Fibroblast of mammary gland (primary cell): ENCODE measurements at regions not wholly inside any gene's neighbourhood (a gene's known extent, or its start where the extent isn't known, plus 50 kb on each side); places are given as distances from the start of the nearest gene placed in this dataset.

Experiments used
- DNase-seq: peaks from one replicate; pipeline ENCODE4 v3.0.0-alpha.2; 2010; ENCODE audit warnings: low read depth
- H3K4me3 ChIP-seq: 2 replicates; pipeline ENCODE4 v1.5.1; 2011; ENCODE audit warnings: low read depth, mild to moderate bottlenecking, low read length, moderate library complexity; ENCODE audit not compliant: control insufficient read depth
- TF ChIP-seq, protein P1 (sequence below): conservative IDR thresholded peaks from 2 replicates; pipeline ENCODE4 v1.5.1; 2011; ENCODE audit warnings: low read depth, low read length, inconsistent platforms; ENCODE audit not compliant: control insufficient read depth, insufficient read depth

DNA sequence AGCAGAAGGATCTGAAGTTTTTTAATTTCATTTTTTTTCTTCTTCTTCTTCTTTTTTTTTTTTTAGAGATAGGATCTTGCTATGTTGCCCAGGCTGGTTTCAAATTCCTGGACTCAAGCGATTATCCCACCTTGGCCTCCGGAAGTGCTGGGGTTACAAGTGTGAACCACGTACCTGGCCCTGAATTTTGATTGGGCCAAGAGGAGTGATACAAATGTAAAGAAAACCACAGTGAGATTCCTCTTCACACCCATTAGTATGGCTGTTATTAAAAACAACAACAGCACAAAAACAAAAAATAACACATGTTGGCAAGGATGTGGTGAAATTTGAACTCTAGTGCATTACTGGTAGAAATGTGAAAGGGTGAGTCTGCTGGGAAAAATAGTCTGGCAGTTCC is 79.1 kb downstream of the KLF4 start:
- TF ChIP-seq, protein P1, sequence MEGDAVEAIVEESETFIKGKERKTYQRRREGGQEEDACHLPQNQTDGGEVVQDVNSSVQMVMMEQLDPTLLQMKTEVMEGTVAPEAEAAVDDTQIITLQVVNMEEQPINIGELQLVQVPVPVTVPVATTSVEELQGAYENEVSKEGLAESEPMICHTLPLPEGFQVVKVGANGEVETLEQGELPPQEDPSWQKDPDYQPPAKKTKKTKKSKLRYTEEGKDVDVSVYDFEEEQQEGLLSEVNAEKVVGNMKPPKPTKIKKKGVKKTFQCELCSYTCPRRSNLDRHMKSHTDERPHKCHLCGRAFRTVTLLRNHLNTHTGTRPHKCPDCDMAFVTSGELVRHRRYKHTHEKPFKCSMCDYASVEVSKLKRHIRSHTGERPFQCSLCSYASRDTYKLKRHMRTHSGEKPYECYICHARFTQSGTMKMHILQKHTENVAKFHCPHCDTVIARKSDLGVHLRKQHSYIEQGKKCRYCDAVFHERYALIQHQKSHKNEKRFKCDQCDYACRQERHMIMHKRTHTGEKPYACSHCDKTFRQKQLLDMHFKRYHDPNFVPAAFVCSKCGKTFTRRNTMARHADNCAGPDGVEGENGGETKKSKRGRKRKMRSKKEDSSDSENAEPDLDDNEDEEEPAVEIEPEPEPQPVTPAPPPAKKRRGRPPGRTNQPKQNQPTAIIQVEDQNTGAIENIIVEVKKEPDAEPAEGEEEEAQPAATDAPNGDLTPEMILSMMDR = no peak
- no peak for DNase-seq
- no peak overlapping the region for H3K4me3 ChIP-seq

DNA sequence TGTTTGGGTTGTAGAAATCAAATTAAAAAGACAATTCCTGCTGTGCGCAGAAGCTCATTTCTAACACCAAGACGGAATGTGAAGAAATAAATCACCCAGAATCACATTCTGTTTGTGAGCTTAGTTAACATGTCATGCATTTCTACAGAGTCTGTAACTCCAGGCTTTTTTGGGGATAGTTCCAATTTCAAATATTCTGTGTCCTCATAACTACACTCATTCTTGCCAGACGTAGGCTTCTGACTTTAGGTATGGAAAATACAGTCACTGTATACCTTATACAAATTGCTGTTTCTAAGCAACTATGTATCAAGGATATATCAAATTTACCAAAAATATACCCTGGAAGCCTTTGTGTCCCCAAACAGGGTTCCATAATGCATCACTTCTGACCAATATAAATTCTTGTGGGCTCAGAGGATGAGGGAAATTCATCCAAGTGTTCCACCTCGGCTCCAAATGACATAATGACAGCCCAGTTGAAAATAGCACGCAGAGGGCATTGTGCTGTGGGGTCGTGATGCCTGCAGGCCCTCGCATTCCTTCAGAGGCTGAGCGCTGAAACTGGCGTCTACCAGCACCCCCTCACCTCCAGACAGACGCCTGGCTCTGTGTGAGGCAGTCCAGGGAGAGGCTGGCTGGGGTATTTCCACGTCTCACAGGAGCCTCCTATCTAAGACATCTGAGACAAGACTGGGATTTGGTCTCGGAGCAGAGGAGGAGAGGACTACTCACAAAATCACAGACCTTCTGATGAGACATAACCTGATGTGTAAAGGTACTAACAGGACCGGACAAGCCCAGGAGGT is 79.8 kb downstream of the KLF4 start:
- DNase-seq = no peak
- H3K4me3 ChIP-seq = no peak overlapping the region
- TF ChIP-seq, protein P1 = no peak

DNA sequence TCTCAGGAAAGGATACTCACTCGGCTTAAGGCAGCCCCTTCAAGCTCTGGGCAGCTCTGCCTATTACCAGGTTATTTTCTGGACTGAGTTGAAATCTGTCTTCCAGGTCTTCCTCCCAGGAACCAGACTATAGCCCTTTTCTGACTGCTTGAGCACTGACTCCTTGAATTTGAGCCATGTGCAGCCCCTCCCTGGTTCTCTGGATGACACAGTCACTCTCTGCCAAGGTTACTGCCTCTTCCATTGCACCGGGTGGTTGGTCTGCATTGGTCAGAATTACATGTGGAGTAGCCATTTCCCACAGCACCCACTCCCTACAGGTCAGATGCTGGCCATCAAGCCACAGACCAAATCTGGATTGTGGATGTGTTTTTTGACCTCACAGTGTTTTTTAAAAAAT is 81.9 kb downstream of the KLF4 start:
- TF ChIP-seq, protein P1 = no peak
- H3K4me3 ChIP-seq = no peak overlapping the region
- DNase-seq = no peak

DNA sequence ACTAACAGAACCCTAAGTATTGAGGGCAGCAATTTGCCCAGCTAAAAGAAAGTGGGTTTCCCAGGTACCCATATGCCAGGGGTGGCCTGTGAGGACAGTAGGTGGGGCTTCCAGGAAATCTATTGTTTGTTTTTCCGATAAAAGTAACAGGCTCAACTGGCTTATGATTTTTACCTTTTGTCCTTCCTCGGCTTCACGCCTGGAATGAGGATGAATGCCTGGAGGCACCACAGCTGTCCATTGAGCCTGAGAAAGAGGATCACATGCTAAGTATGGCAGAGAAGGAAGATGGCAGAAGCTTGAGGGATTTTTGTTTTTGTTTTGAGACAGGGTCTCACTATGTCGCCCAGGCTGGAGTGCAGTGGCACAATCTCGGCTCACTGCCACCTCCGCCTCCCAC is 84.1 kb downstream of the KLF4 start:
- TF ChIP-seq, protein P1 = no peak
- no peak for DNase-seq
- no peak overlapping the region for H3K4me3 ChIP-seq

DNA sequence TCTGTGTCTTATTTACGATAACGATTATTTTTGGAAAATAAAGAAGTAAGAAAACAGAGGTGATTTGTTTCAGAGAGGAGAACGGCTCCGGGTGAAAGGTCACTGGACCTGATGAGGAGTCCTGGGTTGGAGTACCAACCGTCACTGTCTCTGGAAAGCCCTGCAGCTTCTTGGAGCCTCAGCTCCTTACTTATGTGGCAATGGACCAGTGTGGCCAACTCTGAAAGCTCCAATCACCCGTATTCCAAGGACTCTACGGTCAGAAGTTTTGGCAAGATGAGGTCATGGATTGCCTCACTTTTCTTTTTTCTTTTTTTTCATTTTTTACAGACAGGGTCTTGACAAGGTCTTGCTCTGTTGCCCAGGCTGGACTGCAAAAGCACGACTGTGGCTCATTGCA is 84.8 kb downstream of the KLF4 start:
- TF ChIP-seq, protein P1 = no peak
- no peak for DNase-seq
- H3K4me3 ChIP-seq = no peak overlapping the region

DNA sequence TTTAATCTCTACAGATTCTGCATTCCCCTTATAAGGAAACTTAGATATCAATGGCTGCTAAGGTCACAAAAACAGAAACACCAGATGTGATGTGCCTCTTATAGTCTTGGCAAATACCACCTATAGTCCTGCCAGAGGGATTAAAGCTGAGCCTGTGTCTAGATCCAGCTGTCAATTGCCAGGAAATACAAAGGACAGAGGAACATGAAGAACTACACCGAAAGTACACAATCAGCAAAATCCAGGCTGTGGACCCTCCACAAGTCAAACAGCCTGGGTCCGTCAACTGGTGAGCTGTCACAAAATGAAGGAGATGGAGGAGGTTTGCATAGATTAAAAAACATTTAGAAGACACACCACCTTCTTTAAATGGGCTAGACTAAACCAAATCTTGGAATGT is 85.4 kb downstream of the KLF4 start:
- H3K4me3 ChIP-seq = no peak overlapping the region
- TF ChIP-seq, protein P1 = no peak
- DNase-seq = no peak
